NCI-H748 treated with DMSO at 0.1 percent for 48 hours (cell line): ENCODE measurements at regions not wholly inside any gene's neighbourhood (a gene's known extent, or its start where the extent isn't known, plus 50 kb on each side); places are given as distances from the start of the nearest gene placed in this dataset.
"Not testable (repeated sequence)": the region's sequence is repeated elsewhere in the genome, so short reads cannot be mapped to it uniquely, and the experiment has no call there.

Source experiments
- DNase-seq: peaks from one replicate; lab custom pipeline; 2025; lab: John Stamatoyannopoulos, UW

DNA sequence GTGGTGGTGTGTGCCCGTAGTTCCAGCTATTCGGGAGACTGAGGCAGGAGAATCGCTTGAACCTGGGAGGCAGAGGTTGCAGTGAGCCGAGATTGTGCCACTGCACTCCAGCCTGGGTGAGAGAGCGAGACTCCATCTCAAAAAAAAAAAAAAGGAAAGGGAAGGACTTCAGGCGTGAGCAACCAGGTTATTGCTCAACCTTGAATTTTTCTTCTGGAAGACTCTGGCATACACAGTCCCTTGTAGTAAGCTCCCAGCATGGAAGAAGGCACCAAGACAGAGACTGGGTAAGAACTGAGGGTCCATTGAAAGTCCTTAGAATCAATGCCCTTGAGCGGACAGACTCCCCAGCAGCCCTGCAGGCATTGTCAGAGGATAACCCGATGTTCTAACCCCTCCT, 75.0 kb downstream of the C9orf50 start:
- DNase-seq = not testable (repeated sequence)

DNA sequence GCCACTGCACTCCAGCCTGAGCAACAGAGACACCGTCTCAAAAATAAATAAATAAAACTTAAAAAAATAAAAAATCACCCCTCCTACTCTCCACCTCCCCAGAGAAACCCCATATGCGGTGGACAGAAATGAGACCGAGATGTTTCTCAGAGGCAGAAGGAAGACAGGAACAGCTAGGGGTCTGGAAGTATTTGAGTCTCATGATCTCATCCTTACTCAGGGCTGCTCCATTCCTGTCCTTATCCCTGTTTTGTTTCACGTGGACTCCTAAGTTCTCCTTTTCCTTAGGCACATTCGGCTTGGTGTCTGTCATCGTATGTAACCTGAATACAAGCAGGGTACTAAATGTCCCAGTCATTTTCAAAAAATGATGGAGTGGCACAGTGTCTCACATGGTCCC, 76.1 kb downstream of the C9orf50 start:
- DNase-seq = no peak

DNA sequence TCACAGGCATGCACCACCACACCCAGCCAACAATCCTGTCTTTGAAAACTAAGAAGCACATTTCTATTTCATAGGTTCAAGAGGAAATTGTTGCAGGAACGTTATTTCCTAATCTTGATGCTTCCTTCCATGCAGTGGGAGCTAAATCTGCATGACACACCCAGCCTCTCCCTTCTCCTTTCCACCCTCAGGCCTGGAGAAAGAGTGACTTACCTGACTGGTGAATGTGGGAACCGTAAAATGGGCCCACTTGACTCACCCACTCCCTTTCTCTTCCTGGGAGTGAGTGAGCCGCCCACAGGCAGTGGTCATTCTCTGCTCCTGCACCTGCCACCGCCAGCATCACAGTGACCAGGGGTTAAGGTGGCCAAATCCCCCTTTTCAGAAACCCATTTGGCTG, 78.2 kb downstream of the C9orf50 start:
- no peak for DNase-seq

DNA sequence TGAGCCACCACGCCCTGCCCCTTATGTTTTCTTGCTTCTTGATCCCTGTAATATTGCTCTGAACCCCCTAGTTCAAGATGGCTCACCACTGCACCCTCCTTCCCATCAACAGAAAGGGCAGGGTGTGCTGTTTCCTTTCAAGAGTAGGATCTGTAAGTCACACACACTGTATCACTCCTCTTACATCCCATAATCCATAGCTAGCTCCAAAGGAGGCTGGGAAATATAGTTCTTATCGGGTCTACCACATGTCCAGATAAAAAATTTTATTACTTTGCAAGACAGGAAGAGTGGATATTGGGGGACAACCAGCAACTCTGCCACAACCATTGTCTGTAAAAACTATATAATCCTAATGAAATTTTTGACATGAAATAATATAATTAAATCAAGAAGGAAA, 79.6 kb downstream of the C9orf50 start:
- DNase-seq = no peak

DNA sequence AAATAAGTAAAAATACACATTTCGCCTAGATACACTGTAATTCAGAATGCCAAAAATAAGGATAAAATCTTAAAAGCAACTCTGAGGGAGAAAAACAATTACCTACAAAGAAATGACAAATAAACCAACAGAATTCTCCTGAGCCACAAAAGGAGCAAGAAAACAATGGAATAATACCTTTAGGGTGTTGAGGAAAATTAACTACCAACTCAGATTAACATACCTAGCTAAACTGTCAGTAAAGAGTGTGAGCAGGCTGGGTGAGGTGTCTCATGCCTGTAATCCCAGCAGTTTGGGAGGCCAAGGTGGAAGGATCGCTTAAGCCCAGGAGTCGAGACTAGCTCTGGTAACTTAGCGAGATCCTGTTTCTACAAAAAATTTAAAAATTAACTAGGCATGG, 81.5 kb downstream of the C9orf50 start:
- no peak for DNase-seq

DNA sequence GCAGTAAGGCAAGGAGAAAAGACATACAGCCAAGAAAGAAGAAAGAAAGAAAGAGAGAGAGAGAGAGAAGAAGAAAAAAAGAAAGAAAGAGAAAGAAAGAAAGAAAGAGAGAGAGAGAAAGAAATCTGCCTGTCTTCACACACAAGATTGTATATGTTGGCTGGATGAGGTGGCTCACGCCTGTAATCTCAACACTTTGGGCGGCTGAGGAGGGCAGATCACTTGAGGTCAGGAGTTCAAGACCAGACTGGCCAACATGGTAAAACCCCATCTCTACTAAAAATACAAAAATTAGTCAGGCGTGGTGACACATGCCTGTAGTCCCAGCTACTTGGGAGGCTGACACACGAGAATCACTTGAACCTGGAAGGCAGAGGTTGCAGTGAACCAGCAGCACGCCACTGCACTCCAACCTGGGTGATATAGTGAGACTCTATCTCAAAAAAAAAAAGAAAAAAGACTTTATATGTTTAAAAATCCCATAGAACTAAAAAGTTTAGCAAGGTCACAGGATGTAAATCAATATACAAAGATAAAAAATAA, 89.0 kb downstream of the C9orf50 start:
- DNase-seq = not testable (repeated sequence)

DNA sequence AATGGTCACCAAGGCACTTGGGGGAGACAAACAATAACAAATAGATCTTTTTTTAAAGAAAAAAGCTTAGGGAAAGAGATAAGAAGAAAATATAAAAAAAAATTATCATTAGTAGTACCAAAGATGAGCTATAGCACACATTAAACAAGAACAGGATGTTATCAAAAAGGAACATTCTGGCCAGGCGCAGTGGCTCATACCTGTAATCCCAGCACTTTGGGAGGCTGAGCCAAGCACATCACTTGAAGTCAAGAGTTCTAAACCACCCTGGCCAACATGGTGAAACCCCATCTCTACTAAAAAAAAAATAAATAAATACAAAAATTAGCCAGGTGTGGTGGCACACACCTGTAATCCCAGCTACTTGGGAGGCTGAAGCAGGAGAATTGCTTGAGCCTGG, 92.9 kb downstream of the C9orf50 start:
- not testable (repeated sequence) for DNase-seq

DNA sequence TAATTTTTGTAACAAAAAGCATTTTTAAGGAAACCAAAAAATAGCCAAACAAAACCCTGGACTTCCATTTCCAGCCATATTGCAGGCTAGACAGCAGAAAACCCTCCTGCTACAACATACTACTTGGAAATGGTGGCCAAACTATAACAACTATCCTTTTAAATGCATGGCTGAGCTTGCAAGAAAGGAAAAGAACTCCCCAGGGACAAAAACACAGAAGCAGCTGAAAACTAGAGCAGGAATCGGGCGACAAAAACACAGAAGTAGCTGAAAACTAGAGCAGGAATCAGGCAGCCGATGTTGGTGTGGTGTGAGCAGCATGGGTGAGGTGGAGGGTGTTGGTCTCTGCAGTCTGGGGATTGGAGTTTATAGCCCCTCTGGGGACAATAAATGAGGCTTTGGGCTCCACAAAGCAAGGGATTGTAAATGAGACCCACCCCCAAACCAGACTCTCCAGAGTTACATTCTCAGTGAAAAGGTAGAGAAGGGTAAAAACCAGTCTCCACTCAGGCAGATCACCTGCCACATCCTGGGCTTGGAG, 95.2 kb downstream of the C9orf50 start:
- no peak for DNase-seq

DNA sequence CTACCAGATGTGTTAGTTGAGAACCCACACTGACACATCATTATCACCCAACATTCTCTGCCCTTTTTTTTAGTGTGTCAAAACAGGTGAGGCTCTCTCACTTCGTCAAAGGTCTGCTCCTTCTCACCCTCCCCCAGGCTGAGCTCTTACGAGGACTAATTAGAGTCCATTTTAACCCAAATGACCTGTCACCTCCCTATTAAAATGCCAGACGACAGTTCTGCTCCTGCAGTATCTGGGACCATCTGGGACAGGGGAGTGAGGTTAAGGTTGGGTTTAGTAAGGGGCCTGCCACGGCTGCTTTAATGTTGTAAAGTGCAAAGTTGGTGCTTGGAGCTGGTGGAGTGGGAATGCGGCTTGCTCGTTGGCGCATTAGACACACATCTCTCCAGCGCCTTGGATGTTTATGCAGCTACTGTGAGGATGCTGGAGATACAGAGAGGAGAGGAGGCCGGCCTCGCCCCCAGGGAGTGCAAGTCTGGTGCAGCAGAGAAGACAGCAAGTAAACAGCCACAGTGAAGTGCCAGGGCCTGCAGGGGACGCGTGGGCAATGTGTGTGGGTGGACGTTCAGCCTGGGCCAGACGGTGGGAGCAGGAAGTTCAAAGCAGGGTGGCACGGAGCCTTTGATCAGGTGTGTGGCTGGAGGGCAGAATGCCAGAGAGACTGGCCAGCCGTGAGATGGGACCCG, 96.2 kb downstream of the C9orf50 start:
- no peak for DNase-seq

DNA sequence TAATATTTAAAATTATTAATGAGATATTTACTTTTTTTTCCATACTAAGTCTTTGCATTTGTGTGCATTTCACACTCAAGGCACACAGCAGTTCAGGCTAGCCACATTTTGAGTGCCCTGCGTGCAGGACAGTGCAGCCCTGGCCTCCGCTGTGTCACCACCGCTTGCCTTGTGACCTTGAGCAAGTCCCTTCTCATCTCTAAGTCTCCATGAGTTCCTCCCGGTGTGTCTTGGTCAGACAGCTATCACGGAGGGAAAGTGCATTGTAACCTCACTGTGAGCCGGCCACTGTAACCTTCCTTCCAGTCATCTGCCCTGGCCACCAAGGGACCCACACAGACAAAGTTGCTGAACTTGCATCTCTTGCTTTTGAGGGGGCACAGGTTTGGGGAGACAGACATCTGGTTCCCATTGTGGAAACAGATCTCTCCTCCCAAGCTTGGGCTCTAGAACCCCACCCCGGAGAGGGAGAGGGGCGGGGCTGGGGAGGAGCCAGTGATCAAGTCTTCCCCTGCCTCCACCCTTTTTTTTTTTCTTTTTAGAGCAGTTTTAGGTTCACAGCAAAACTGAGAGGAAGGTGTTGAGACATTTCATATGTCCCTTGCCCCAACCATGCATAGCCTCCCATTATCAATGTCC, 96.8 kb downstream of the C9orf50 start:
- no peak for DNase-seq

DNA sequence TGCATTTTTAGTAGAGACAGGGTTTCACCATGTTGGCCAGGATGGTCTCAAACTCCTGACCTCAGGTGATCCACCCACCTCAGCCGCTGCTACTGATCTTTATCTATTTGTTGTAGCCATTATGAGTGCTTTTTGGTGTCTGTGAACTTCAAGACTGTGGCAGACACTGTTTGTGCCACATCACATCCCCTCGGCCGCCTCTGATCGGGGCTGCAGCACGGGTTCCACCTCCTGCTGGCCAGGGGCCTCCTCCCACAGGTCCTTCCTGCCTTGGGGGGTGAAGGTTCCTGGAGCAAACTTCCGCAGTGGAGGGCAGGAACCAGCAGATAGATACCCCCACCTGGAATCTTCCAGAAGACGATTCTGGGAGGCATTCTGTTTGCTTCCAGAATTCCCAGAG, 98.5 kb downstream of the C9orf50 start:
- no peak for DNase-seq

DNA sequence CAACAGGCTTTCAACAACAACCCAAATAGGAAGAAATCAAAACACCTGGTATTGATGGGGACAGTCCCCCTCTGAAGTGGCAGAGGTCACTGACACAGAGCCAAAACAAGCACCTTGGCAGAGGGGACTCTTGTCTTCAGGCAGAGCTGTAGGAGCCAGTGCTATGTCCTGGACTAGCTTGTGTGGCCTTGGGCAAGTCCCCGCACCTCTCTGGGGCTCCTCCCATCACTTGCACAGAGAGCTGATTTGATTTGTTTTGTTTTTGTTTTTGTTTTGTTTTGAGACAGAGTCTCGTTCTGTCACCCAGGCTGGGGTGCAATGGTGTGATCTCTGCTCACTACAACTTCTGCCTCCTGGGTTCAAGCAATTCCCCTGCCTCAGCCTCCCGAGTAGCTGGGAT, 100.8 kb downstream of the C9orf50 start:
- DNase-seq = no peak

DNA sequence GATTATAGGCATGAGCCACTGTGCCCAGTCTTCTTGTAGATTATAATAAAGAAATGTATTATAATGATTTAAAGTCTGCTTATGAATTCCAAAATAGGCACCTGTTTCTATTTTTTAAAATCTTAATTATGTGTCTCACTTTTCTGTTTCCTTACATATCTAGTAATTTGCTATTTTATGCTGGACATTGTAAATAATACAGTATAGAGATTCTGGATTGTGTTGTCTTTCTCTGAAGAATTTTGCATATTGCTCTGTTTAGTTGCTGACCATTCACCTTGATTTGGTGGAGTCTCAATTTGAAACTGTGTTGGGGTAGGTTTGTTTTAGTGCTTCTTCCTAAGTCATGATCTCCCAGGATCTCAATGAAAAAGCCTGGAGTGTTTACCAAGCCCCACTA, 102.8 kb downstream of the C9orf50 start:
- no peak for DNase-seq

DNA sequence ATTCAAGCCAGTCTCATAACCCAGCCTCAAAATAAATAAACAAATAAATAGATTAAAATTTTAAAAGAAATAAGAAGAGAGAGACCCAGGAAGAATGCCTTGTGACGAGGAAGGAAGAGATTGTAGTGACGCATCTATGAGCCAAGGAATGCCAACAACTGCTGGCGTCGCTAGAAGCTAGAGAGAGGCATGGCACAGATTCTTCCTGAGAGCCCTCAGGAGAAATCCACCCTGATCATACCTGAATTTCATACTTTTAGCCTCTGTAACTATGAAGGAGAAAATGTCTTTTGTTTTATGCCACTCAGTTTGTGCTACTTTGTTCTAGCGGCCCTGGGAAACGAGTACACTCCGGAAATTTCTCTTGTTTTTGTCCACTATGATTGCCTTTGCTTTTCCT, 103.9 kb downstream of the C9orf50 start:
- DNase-seq = no peak

DNA sequence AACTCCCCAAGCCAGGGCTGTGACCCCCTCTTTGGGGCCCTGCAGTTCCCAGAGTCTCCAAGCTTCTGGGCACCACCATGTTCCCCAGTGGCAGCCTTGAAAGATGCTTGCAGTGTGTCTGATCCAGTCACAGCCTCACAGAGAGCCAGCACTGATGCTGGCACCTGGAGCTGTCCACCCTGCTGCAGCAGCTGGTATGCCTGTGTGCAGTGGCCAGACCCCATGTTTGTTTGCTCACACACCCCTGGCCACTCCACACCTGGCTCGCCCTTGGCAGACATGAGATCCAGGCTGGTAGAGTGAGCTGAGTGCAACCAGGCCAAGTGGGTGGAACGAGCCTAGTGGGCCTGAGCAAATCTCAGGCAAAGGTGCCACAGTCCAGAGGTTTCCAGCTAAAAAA, 106.0 kb downstream of the C9orf50 start:
- DNase-seq = no peak

DNA sequence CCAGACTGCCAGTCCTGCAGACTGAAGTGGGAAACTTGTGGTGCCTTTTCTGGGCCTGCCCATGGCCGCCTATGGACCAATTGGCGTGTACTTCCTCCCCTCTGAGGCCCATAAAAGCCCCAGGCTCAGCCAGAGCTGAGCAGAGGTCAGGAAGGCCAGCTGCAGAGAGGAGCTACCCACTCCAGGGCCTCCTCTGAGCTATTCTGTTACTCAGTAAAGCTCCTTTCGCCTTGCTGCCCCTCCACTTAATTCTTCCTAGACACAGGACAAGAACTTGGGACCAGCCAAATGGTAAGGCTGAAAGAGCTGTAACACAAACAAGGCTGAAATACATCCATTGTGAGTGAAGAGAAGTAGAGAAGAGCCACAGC, 106.4 kb downstream of the C9orf50 start:
- no peak for DNase-seq

DNA sequence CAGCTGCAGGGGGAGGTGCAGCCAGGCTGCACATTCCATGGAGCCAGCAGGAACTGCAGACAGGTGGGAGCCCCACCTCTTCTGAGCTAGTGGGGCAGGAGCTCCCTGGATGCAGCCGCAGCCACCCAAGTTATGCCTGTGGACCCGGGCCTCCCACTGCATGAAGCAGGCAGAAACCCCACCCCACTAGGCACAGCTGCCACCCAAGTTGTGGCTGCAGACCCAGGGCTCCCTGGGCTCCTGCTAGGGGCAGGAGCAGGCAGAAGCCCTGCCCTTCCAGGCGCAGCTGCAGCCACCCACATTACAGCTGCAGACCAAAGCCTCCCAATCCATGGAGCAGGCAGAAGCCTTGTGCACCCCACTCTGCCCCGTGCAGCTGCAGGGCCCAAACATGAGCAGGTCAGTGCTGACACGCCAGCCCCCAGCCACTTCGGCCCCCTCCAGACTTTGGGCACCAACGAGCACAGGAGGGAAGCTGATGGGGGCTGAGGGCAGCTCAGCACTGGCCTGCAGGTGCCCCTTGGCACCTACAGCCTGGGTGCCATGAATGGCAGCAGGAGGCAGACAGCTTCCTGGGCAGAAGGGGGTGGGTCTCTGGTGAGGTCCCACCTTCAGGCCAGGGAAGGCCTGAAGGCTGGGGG, 106.9 kb downstream of the C9orf50 start:
- DNase-seq = no peak

DNA sequence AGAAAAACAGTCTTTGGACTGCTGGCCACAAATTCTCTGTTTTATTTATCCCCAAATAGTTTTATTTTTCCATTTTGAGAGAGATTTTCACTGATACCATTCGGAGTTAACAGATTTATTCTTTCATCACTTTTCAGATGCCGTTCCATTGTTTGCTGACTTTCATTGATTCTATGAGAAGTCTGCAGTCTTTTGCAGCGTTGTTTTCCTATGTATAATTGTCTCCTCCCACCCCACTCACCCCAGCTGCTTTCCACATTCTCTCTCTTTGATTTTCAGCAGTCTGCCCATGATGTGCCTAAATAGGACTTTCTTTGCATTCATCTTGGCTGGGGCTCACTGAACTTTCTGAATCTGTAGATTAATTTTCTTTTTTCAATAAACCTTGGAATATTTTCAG, 107.6 kb downstream of the C9orf50 start:
- DNase-seq = no peak

DNA sequence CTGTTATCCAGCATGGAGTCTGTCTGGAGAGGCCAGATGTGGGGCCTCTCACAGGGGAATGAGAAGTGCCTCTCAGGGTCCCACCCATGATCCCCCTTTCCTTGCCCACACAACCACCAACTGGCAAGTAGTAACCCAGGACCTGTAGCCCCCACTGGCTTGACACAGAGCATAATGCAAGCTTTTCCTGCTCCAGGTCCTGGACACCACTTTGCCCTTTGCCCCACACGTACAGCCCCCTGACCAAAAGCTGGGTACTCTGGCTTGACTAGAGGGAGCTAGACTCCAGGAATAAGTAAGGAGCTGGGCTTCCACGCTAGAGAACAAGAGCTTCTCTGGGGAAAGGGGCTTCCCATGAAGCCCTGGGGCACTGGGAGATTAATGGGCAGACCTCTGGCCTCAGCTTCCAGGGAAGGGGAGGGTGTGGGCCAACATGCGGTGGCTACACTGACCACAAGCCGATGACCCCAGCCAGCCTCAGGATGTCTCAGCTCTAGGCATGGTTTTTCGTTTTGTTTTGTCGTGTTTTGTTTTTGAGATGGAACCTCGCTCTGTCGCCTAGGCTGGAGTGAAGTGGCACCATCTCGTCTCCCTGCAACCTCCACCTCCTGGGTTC, 109.5 kb downstream of the C9orf50 start:
- DNase-seq = no peak

DNA sequence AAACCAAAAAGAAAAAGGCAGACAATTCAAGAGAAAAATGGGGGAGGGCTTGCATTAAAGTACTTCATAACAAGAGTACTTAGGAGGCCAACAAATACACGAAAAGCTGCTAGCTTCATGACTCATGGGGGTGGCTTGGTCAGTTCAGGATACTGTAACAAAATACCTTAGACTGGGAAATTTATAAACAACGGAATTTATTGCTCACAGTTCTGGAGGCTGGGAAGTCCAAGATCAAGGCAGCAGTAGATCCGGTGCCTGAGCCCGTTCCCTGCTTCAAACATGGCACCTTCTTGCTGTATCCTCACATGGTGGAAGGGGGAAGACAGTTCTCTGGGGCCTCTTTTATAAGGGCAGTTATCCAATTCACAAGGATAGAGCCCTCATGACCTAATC, 111.4 kb downstream of the C9orf50 start:
- DNase-seq = no peak

DNA sequence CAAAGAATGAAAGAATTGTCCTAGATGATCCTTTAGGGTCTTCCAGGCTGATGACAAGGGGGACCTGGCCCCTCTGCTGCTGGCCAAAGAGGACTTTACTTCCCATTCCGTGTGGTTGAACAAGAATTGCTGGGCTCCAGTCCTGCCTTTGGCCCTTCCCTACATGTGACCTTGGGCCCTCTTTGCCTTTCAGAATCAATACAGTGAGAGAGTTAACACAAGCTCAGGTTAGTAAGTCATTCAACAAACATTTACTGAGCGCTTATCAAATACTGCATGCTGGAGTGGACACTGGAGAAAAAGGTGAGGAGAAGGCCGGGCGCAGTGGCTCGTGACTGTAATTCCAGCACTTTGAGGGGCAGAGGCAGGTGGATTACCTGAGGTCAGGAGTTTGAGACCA, 113.1 kb downstream of the C9orf50 start:
- DNase-seq = no peak

DNA sequence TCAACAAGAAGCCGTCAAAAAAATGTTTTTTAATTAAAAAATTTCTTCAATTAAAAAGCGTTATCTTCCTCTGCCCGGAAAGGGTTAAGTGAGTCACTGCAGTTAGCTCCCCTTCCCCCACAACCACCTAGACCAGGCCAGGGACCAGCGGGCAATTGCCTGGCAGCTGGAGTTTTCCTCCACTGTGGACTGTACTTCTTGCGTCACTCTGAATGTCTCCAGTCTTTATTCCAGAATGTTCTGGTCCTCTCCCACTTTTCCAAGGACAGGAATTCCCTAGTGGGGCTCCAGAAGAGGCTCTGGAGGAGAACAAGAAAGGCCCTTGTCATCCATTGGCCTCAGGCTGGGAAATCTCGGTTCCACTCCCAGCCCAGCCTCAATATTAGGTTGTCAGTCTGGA, 114.0 kb downstream of the C9orf50 start:
- DNase-seq = no peak

DNA sequence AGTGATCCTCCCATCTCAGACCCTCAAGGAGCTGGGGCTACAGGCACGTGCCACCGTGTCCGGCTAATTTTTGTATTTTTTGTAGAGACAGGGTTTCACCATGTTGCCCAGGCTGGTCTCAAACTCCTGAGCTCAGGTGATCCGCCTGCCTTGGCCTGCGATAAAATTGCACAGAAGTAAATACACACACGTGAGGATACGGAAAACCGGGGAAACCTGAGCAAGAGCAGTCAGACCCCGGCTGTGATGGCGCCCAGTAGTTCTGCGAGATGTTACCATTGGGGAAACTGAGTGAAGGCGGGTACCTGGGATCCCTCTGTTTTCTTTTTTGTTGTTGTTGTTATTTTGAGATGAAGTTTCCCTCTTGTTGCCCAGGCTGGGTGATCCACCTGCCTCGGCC, 114.9 kb downstream of the C9orf50 start:
- no peak for DNase-seq
